ENCODE measurements at regions not wholly inside any gene's neighbourhood (a gene's known extent, or its start where the extent isn't known, plus 50 kb on each side); places are given as distances from the start of the nearest gene placed in this dataset.

- in situ Hi-C loops (cut with MboI; ENCODE audit: low pct_ligation_motif_present in 1 of 4, low pct_unique_long_range_greater_than_20kb in 1 of 4, low sequenced_read_pairs in 3 of 4), result no loop called here
- TF ChIP-seq POLR2AphosphoS5 (IDR thresholded peaks at IDR 0.05) (no peak), CTCF (IDR thresholded peaks at IDR 0.05) (no peak), POLR2A (IDR thresholded peaks at IDR 0.05) (no peak), EP300 (IDR thresholded peaks at IDR 0.05; ENCODE audit: low read depth) (no peak)
- no peak overlapping the region for H3K27ac ChIP-seq
- no peaks in the 10 kb centered on the region for H3K9me3 ChIP-seq
- intact Hi-C loops (cut with DNase I; ENCODE audit: low total_unique reads), result no loop called here
- no peaks in the 10 kb centered on the region for H3K27me3 ChIP-seq
- no peak for DNase-seq
- H3K4me1 ChIP-seq, result no peaks in the 10 kb centered on the region
- H3K36me3 ChIP-seq, result no peaks in the 10 kb centered on the region
- no peak overlapping the region for H3K4me3 ChIP-seq
- WGBS, 2 donors (ENCODE audit: low coverage in 1 of 2), result 60 to 81% methylated on average over 1 of the region's 1 CpG
Measured at GRCh38 chr10:113290137-113290536, 262.7 kb upstream of the HABP2 start.

- no peak for DNase-seq
- H3K27ac ChIP-seq, result no peak overlapping the region
- intact Hi-C loops (cut with DNase I; ENCODE audit: low total_unique reads), result no loop called here
- in situ Hi-C loops (cut with MboI; ENCODE audit: low pct_ligation_motif_present in 1 of 4, low pct_unique_long_range_greater_than_20kb in 1 of 4, low sequenced_read_pairs in 3 of 4), result no loop called here
- TF ChIP-seq EP300 (IDR thresholded peaks at IDR 0.05; ENCODE audit: low read depth) (no peak), POLR2AphosphoS5 (IDR thresholded peaks at IDR 0.05) (no peak)
- H3K9me3 ChIP-seq, result no peaks in the 10 kb centered on the region
- H3K4me1 ChIP-seq, result no peaks in the 10 kb centered on the region
- no peaks in the 10 kb centered on the region for H3K27me3 ChIP-seq
- WGBS, 2 donors (ENCODE audit: low coverage in 1 of 2), result 70 to 73% methylated on average over 2 of the region's 2 CpGs
- no peaks in the 10 kb centered on the region for H3K36me3 ChIP-seq
- no peak overlapping the region for H3K4me3 ChIP-seq
Measured at GRCh38 chr10:113291413-113291812, 261.4 kb upstream of the HABP2 start.

GRCh38 chr10:113292086-113292485, 260.8 kb upstream of the HABP2 start:
- Histone ChIP-seq H3K9me3 (no peaks in the 10 kb centered on the region), H3K27me3 (no peaks in the 10 kb centered on the region), H3K4me3 (no peak overlapping the region), H3K4me1 (no peaks in the 10 kb centered on the region), H3K27ac (no peak overlapping the region), H3K36me3 (no peaks in the 10 kb centered on the region)
- in situ Hi-C loops (cut with MboI; ENCODE audit: low pct_ligation_motif_present in 1 of 4, low pct_unique_long_range_greater_than_20kb in 1 of 4, low sequenced_read_pairs in 3 of 4) (no loop called here), intact Hi-C loops (cut with DNase I; ENCODE audit: low total_unique reads) (no loop called here)
- no peak for TF ChIP-seq POLR2A (IDR thresholded peaks at IDR 0.05)
- no peak for TF ChIP-seq EP300 (IDR thresholded peaks at IDR 0.05; ENCODE audit: low read depth)
- 57 to 60% methylated on average over 1 to 3 of the region's 3 CpGs for WGBS, 2 donors (ENCODE audit: low coverage in 1 of 2)
- no peak for DNase-seq

GRCh38 chr10:113292743-113293142, 260.1 kb upstream of the HABP2 start:
- H3K4me3 ChIP-seq, result no peak overlapping the region
- H3K4me1 ChIP-seq, result no peaks in the 10 kb centered on the region
- WGBS, 2 donors (ENCODE audit: low coverage in 1 of 2), result 92% methylated on average over 5 of the region's 5 CpGs; no CpG with 5 or more reads in 1 of the 2 donors
- DNase-seq, result no peak
- intact Hi-C loops (cut with DNase I; ENCODE audit: low total_unique reads), result no loop called here
- TF ChIP-seq POLR2A (IDR thresholded peaks at IDR 0.05) (no peak), EP300 (IDR thresholded peaks at IDR 0.05; ENCODE audit: low read depth) (no peak)
- H3K27ac ChIP-seq, result no peak overlapping the region
- no peaks in the 10 kb centered on the region for H3K27me3 ChIP-seq
- no peaks in the 10 kb centered on the region for H3K9me3 ChIP-seq
- in situ Hi-C loops (cut with MboI; ENCODE audit: low pct_ligation_motif_present in 1 of 4, low pct_unique_long_range_greater_than_20kb in 1 of 4, low sequenced_read_pairs in 3 of 4), result no loop called here
- no peaks in the 10 kb centered on the region for H3K36me3 ChIP-seq

- TF ChIP-seq POLR2A (IDR thresholded peaks at IDR 0.05) (no peak), POLR2AphosphoS5 (IDR thresholded peaks at IDR 0.05) (no peak), CTCF (IDR thresholded peaks at IDR 0.05) (no peak), EP300 (IDR thresholded peaks at IDR 0.05; ENCODE audit: low read depth) (no peak)
- Histone ChIP-seq H3K36me3 (no peaks in the 10 kb centered on the region), H3K27me3 (no peaks in the 10 kb centered on the region), H3K4me3 (no peak overlapping the region), H3K9me3 (no peaks in the 10 kb centered on the region), H3K4me1 (no peaks in the 10 kb centered on the region), H3K27ac (no peak overlapping the region)
- WGBS, 2 donors (ENCODE audit: low coverage in 1 of 2), result 69 to 100% methylated on average over 1 to 4 of the region's 4 CpGs
- in situ Hi-C loops (cut with MboI; ENCODE audit: low pct_ligation_motif_present in 1 of 4, low pct_unique_long_range_greater_than_20kb in 1 of 4, low sequenced_read_pairs in 3 of 4), result no loop called here
- DNase-seq, result no peak
- intact Hi-C loops (cut with DNase I; ENCODE audit: low total_unique reads), result no loop called here
Measured at GRCh38 chr10:113293167-113293566, 259.7 kb upstream of the HABP2 start.

- intact Hi-C loops (cut with DNase I; ENCODE audit: low total_unique reads) (no loop called here), in situ Hi-C loops (cut with MboI; ENCODE audit: low pct_ligation_motif_present in 1 of 4, low pct_unique_long_range_greater_than_20kb in 1 of 4, low sequenced_read_pairs in 3 of 4) (no loop called here)
- no peak for DNase-seq
- no peaks in the 10 kb centered on the region for H3K27me3 ChIP-seq
- no peaks in the 10 kb centered on the region for H3K4me1 ChIP-seq
- 75 to 85% methylated on average over 1 to 3 of the region's 3 CpGs for WGBS, 2 donors (ENCODE audit: low coverage in 1 of 2)
- no peaks in the 10 kb centered on the region for H3K9me3 ChIP-seq
- no peak overlapping the region for H3K4me3 ChIP-seq
- H3K27ac ChIP-seq, result no peak overlapping the region
- TF ChIP-seq POLR2A (IDR thresholded peaks at IDR 0.05), result no peak
- no peak for TF ChIP-seq CTCF (IDR thresholded peaks at IDR 0.05)
- no peak for TF ChIP-seq EP300 (IDR thresholded peaks at IDR 0.05; ENCODE audit: low read depth)
- TF ChIP-seq POLR2AphosphoS5 (IDR thresholded peaks at IDR 0.05), result no peak
- H3K36me3 ChIP-seq, result no peaks in the 10 kb centered on the region
Measured at GRCh38 chr10:113294868-113295267, 258.0 kb upstream of the HABP2 start.
